HEK293 (cell line): ENCODE measurements at regions not wholly inside any gene's neighbourhood (a gene's known extent, or its start where the extent isn't known, plus 50 kb on each side); places are given as distances from the start of the nearest gene placed in this dataset.
A peak's percentile ranks its signal among the peaks of the same experiment; 100 is the strongest.

Experiments used
- BCL11A ChIP-seq: fragments of 450-650 bp; formaldehyde crosslinking; IDR thresholded peaks from 2 replicates; pipeline ENCODE4 v1.5.1; 2016; ENCODE audit warnings: low read depth, missing biosample characterization, missing genetic modification characterization
- GLI4 ChIP-seq: fragments of 450-650 bp; formaldehyde crosslinking; IDR thresholded peaks from 2 replicates; pipeline ENCODE4 v1.5.1; 2016; ENCODE audit warnings: missing biosample characterization, missing genetic modification characterization
- PRDM1 ChIP-seq: fragments of 450-650 bp; formaldehyde crosslinking; IDR thresholded peaks from 2 replicates; pipeline ENCODE4; 2016; ENCODE audit warnings: missing biosample characterization, missing genetic modification characterization
- PRDM10 ChIP-seq: fragments of 450-650 bp; formaldehyde crosslinking; IDR thresholded peaks from 2 replicates; pipeline ENCODE4 v1.5.1; 2016; ENCODE audit warnings: missing biosample characterization, missing genetic modification characterization
- RBAK ChIP-seq: fragments of 450-650 bp; formaldehyde crosslinking; IDR thresholded peaks from 2 replicates; pipeline ENCODE4 v1.5.1; 2016; ENCODE audit warnings: missing biosample characterization, missing genetic modification characterization
- ZBTB44 ChIP-seq: fragments of 450-650 bp; IDR thresholded peaks from 2 replicates; pipeline ENCODE4 v1.5.1; 2018; ENCODE audit warnings: missing biosample characterization, mild to moderate bottlenecking, missing genetic modification characterization
- ZFP37 ChIP-seq: fragments of 450-650 bp; formaldehyde crosslinking; IDR thresholded peaks from 2 replicates; pipeline ENCODE4 v1.5.1; 2016; ENCODE audit warnings: missing biosample characterization, missing genetic modification characterization
- ZIC2 ChIP-seq: fragments of 450-650 bp; formaldehyde crosslinking; IDR thresholded peaks from 2 replicates; pipeline ENCODE4 v1.5.1; 2016; ENCODE audit warnings: missing biosample characterization, missing genetic modification characterization
- ZNF114 ChIP-seq: fragments of 450-650 bp; formaldehyde crosslinking; IDR thresholded peaks from 2 replicates; pipeline ENCODE4 v1.5.0; 2017; ENCODE audit warnings: missing biosample characterization, missing genetic modification characterization
- ZNF18 ChIP-seq: fragments of 450-650 bp; formaldehyde crosslinking; IDR thresholded peaks from 2 replicates; pipeline ENCODE4 v1.5.1; 2016; ENCODE audit warnings: missing biosample characterization, missing genetic modification characterization
- ZNF184 ChIP-seq: fragments of 450-650 bp; IDR thresholded peaks from 2 replicates; pipeline ENCODE4 v1.5.1; 2018; ENCODE audit warnings: missing biosample characterization, mild to moderate bottlenecking, missing genetic modification characterization
- ZNF2 ChIP-seq: fragments of 450-650 bp; formaldehyde crosslinking; IDR thresholded peaks from 2 replicates; pipeline ENCODE4 v1.5.1; 2016; ENCODE audit warnings: missing biosample characterization, missing genetic modification characterization
- ZNF26 ChIP-seq: fragments of 450-650 bp; formaldehyde crosslinking; IDR thresholded peaks from 2 replicates; pipeline ENCODE4 v1.5.1; 2016; ENCODE audit warnings: missing biosample characterization, missing genetic modification characterization
- ZNF335 ChIP-seq: fragments of 450-650 bp; formaldehyde crosslinking; conservative IDR thresholded peaks from 2 replicates; pipeline ENCODE4 v1.5.1; 2016; ENCODE audit warnings: missing biosample characterization, missing genetic modification characterization
- ZNF354C ChIP-seq: fragments of 450-650 bp; formaldehyde crosslinking; IDR thresholded peaks from 2 replicates; pipeline ENCODE4 v1.5.1; 2016; ENCODE audit warnings: missing biosample characterization, missing genetic modification characterization, low read depth, borderline replicate concordance
- ZNF398 ChIP-seq: fragments of 450-650 bp; formaldehyde crosslinking; IDR thresholded peaks from 2 replicates; pipeline ENCODE4 v1.5.1; 2017; ENCODE audit warnings: missing biosample characterization, missing genetic modification characterization
- ZNF48 ChIP-seq: fragments of 450-650 bp; formaldehyde crosslinking; IDR thresholded peaks from 2 replicates; pipeline ENCODE4 v1.5.1; 2016; ENCODE audit warnings: missing biosample characterization, missing genetic modification characterization
- ZNF544 ChIP-seq: fragments of 450-650 bp; formaldehyde crosslinking; IDR thresholded peaks from 2 replicates; pipeline ENCODE4 v1.5.0; 2017; ENCODE audit warnings: missing biosample characterization, missing genetic modification characterization
- ZNF548 ChIP-seq: fragments of 450-650 bp; formaldehyde crosslinking; IDR thresholded peaks from 2 replicates; pipeline ENCODE4 v1.5.1; 2016; ENCODE audit warnings: missing biosample characterization, missing genetic modification characterization
- ZNF585B ChIP-seq: fragments of 450-650 bp; formaldehyde crosslinking; IDR thresholded peaks from 2 replicates; pipeline ENCODE4 v1.5.1; 2016; ENCODE audit warnings: missing biosample characterization, missing genetic modification characterization
- ZNF626 ChIP-seq: fragments of 450-650 bp; sonication (Bioruptor Pico); formaldehyde crosslinking; IDR thresholded peaks from 2 replicates; pipeline ENCODE4 v1.5.1; 2018; ENCODE audit warnings: missing biosample characterization, missing genetic modification characterization, inconsistent platforms
- ZNF639 ChIP-seq: fragments of 450-650 bp; formaldehyde crosslinking; IDR thresholded peaks from 2 replicates; pipeline ENCODE4 v1.5.1; 2016; ENCODE audit warnings: missing biosample characterization, missing genetic modification characterization
- ZNF658 ChIP-seq: fragments of 450-650 bp; formaldehyde crosslinking; IDR thresholded peaks from 2 replicates; pipeline ENCODE4; 2016; ENCODE audit warnings: missing biosample characterization, missing genetic modification characterization
- ZNF76 ChIP-seq: fragments of 450-650 bp; formaldehyde crosslinking; IDR thresholded peaks from 2 replicates; pipeline ENCODE4; 2016; ENCODE audit warnings: low read depth, missing biosample characterization, missing genetic modification characterization, borderline replicate concordance
- ZNF830 ChIP-seq: fragments of 450-650 bp; IDR thresholded peaks from 2 replicates; pipeline ENCODE4 v1.5.0; 2018; ENCODE audit warnings: missing biosample characterization, missing genetic modification characterization, low read depth, mild to moderate bottlenecking, moderate library complexity

- TF ChIP-seq ZNF398 (tag by site-specific recombination) (no peak), RBAK (no peak), ZNF585B (no peak), ZNF544 (no peak), ZNF626 (tag by site-specific recombination) (no peak), PRDM10 (peak; percentile 84), ZNF2 (peak; percentile 54), ZNF830 (tag by site-specific recombination) (no peak), ZNF548 (no peak), PRDM1 (tag by site-specific recombination) (no peak), ZNF26 (tag by site-specific recombination) (no peak), ZNF335 (tag by site-specific recombination) (no peak), ZNF48 (tag by site-specific recombination) (no peak), ZBTB44 (tag by site-specific recombination) (peak; percentile 94), ZNF354C (tag by site-specific recombination) (no peak), ZIC2 (tag by site-specific recombination) (no peak), ZNF658 (tag by site-specific recombination) (no peak), ZNF76 (tag by site-specific recombination) (no peak), ZNF114 (tag by site-specific recombination) (no peak), ZNF639 (tag by site-specific recombination) (peak; percentile 77), GLI4 (no peak), ZFP37 (tag by site-specific recombination) (no peak), BCL11A (peak; percentile 69; the same call in 1 of the 2 replicates), ZNF184 (tag by site-specific recombination) (no peak), ZNF18 (no peak; the same call in 1 of the 2 replicates)
Measured at GRCh38 chr5:92560698-92561401, 1020.2 kb downstream of the NR2F1-AS1 start (continued).
